Erythroblast (primary cell): ENCODE measurements at regions not wholly inside any gene's neighbourhood (a gene's known extent, or its start where the extent isn't known, plus 50 kb on each side); places are given as distances from the start of the nearest gene placed in this dataset.
"Not testable (repeated sequence)": the region's sequence is repeated elsewhere in the genome, so short reads cannot be mapped to it uniquely, and the experiment has no call there.

ENCODE experiments used
- DNase-seq, 2 experiments: peaks; one replicate each; lab custom pipeline; 2025; lab: John Stamatoyannopoulos, UW
- GATA1 ChIP-seq: IDR thresholded peaks from 2 replicates; pipeline ENCODE4 v1.6.1; 2011; ENCODE audit warnings: low read depth, mild to moderate bottlenecking, control low read depth, low read length, moderate library complexity
- POLR2A ChIP-seq: IDR thresholded peaks from 2 replicates; pipeline ENCODE4 v1.6.1; 2011; ENCODE audit warnings: mild to moderate bottlenecking, low read length

DNA sequence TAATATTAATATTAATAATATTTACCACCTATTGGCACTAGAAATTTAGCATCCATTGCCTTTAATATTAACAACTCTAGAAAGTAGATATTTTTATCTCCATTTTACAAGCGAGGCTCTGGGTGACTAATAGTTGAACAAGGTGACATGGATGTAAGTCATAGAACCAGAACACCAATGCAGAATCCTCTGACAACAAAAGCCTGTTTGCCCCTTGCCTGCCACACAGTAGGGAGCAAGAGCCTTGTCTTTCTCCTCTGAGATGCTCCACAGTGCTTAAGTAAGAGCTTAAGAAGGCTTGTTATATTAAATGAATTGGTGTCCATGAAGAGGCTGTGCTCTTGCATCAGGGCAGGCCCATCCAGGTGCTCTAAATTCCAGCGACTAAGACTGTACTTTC lies 51.2 kb upstream of the LBX1 start:
- TF ChIP-seq POLR2A: no peak
- TF ChIP-seq GATA1: no peak
- no peak for DNase-seq

DNA sequence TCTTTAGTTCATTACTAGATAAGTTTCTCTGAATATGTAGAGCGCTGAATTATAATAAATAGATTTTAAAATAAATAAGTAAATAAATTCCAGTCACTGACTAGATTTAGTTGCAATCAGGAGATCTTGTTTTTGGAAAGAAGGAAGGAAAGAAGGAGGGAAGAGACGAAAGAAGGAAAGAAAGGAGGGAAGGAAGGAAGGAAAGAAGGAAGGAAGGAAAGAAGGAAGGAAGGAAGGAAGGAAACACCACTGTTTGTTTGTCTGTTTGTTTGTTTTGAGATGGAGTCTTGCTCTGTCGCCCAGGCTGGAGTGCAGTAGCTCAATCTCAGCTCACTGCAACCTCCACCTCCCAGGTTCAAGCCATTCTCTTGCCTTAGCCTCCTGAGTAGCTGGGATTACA lies 51.7 kb upstream of the LBX1 start:
- not testable (repeated sequence) for DNase-seq

DNA sequence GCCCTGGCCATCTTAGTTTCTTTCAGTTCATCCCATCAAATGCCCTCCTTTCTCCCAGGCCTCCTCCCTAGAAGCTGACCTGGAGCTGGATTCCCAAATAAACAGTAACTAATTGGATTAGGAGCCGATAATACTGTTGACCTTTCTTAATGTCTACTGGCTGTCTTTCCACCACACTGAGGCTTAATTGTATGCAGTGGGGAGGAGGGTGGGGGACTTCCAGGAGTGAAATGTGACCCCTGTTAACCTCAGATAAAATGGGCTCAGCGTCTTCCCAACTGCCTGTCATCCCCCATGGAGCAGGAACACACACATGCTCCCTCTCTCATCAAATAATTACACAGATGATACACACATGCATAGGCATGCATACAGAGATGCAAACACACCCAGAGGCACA lies 53.7 kb upstream of the LBX1 start:
- TF ChIP-seq POLR2A: no peak
- TF ChIP-seq GATA1: no peak
- no peak for DNase-seq

- no peak for DNase-seq
- no peak for TF ChIP-seq GATA1
- TF ChIP-seq POLR2A: no peak
These were observed 54.5 kb upstream of the LBX1 start for GRCh38 chr10:101283762-101284100.

GRCh38 chr10:101284101-101284743 lies 55.0 kb upstream of the LBX1 start:
- peak; percentile 9 to 16 for DNase-seq
- no peak for TF ChIP-seq GATA1
- TF ChIP-seq POLR2A: no peak

- TF ChIP-seq POLR2A (no peak), GATA1 (no peak)
- no peak for DNase-seq
These were observed 55.6 kb upstream of the LBX1 start for GRCh38 chr10:101284744-101285463.

- no peak for TF ChIP-seq POLR2A
- no peak for TF ChIP-seq GATA1
- DNase-seq: no peak
These were observed 56.3 kb upstream of the LBX1 start for GRCh38 chr10:101285519-101286070.

DNA sequence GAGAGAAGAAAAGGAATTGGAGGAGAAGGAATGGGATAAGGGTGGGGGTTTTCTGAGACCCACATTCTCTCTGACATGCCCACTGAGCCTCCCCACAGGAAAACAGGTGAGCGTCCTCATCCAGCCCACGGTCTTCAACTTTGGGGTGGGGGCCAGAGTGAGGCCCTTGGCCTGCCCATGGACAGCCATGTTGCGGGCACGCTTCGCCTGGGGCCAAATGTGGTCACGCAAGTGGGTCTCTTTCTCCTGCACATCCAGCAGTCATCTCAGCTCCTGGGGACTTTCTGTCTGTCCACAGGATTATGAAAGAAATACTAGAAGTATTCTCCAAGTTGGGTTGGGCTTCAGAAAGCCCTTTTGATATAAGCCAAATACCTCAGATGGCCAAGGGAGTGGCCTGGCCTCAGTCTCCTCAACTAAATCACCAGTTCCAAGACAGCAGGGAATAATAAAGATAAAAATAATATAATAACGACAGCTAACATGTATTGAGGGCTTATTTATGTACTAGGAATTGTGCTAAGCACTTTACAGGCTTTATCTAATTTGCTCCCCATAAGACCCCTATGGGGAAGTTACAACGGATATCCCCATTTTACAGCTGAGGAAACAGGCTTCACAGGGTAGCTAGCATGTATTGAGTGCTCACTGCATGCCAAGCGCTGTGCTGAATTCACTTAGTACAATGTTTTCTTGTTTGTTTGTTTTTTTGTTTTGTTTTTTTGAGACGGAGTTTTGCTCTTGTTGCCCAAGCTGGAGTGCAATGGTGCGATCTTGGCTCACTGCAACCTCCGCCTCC lies 57.2 kb upstream of the LBX1 start:
- no peak for DNase-seq
- no peak for TF ChIP-seq POLR2A
- TF ChIP-seq GATA1: no peak

GRCh38 chr10:101287183-101287996 lies 58.1 kb upstream of the LBX1 start:
- no peak for DNase-seq

GRCh38 chr10:101287997-101288635 lies 58.9 kb upstream of the LBX1 start:
- no peak for TF ChIP-seq GATA1
- no peak for TF ChIP-seq POLR2A
- DNase-seq: peak; percentile 64 to 67

More at GRCh38 chr10:101287183-101287996, 58.1 kb upstream of the LBX1 start:
- no peak for TF ChIP-seq POLR2A
- TF ChIP-seq GATA1: no peak

- DNase-seq: peak in 1 of 2 experiments; percentile 19
- no peak for TF ChIP-seq POLR2A
- TF ChIP-seq GATA1: no peak
These were observed 60.3 kb upstream of the LBX1 start for GRCh38 chr10:101289541-101289940.

DNA sequence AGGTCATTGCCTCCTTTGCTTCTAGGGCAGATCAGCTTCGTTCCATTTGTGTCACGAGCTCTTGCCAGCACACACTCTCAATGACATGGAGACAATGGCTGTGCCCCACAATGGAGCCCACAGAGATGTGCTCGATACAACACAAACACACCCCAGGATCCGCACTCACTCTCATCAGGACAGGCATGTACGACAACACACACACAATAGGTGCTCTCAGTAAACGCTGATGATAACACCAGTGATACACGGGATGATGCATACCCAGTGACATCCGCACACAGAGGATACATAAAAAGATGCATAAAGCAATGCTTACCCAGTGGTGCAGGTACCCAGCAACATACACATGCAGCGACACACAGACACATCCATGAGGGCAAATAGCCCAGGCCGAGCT lies 61.2 kb upstream of the LBX1 start:
- peak in 1 of 2 experiments; percentile 26 for DNase-seq
- no peak for TF ChIP-seq POLR2A
- no peak for TF ChIP-seq GATA1

DNA sequence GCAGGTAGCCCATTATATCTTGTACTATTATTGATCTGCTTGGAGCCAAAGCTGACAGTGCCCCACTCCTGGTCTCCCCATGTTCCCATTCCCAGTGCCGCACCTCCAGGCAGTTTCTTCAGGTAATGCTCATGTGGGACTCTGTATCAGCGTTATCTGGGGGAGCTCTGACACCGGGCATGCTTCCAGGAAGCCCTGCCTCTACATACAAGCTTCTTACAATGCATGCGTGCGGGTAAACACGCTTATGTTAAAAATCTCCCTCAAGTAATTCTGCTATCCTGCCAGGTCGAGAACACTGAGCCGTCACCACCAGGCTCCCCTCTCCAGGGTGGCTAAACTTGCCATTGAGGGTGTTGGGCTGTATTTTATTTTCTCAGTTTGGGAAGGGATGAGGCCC lies 61.6 kb upstream of the LBX1 start:
- TF ChIP-seq GATA1 (no peak), POLR2A (no peak)
- peak; percentile 26 to 31 for DNase-seq
